Liver (tissue), 3 donors: ENCODE measurements at regions not wholly inside any gene's neighbourhood (a gene's known extent, or its start where the extent isn't known, plus 50 kb on each side); places are given as distances from the start of the nearest gene placed in this dataset.

Experiments
- REST ChIP-seq: IDR thresholded peaks from 2 replicates; pipeline ENCODE4 v1.6.1; 2016; ENCODE audit warnings: antibody characterized with exemption, mild to moderate bottlenecking
- TAF1 ChIP-seq: conservative IDR thresholded peaks from 2 replicates; pipeline ENCODE4 v1.6.1; 2016; ENCODE audit warnings: antibody characterized with exemption, mild to moderate bottlenecking
- TF ChIP-seq, protein P1 (sequence below): fragments of 150-350 bp; IDR thresholded peaks from 2 replicates; pipeline ENCODE4 v1.5.1; 2017; ENCODE audit warnings: improper control_type of control experiment, low read depth, low read length; ENCODE audit not compliant: missing input control
- TF ChIP-seq, protein P2 (sequence below): IDR thresholded peaks from 2 replicates; pipeline ENCODE4 v1.6.1; 2016; ENCODE audit warnings: antibody characterized with exemption
- donor health status: healthy.
- donor health status: healthy.

- TF ChIP-seq TAF1 = no peak
- TF ChIP-seq, protein P1, sequence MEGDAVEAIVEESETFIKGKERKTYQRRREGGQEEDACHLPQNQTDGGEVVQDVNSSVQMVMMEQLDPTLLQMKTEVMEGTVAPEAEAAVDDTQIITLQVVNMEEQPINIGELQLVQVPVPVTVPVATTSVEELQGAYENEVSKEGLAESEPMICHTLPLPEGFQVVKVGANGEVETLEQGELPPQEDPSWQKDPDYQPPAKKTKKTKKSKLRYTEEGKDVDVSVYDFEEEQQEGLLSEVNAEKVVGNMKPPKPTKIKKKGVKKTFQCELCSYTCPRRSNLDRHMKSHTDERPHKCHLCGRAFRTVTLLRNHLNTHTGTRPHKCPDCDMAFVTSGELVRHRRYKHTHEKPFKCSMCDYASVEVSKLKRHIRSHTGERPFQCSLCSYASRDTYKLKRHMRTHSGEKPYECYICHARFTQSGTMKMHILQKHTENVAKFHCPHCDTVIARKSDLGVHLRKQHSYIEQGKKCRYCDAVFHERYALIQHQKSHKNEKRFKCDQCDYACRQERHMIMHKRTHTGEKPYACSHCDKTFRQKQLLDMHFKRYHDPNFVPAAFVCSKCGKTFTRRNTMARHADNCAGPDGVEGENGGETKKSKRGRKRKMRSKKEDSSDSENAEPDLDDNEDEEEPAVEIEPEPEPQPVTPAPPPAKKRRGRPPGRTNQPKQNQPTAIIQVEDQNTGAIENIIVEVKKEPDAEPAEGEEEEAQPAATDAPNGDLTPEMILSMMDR = no peak
- TF ChIP-seq REST = no peak
- TF ChIP-seq, protein P2, sequence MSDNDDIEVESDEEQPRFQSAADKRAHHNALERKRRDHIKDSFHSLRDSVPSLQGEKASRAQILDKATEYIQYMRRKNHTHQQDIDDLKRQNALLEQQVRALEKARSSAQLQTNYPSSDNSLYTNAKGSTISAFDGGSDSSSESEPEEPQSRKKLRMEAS = no peak
Measured at GRCh38 chr20:55155360-55155759, 680.0 kb downstream of the DOK5 start.
